ENCODE measurements at regions not wholly inside any gene's neighbourhood (a gene's known extent, or its start where the extent isn't known, plus 50 kb on each side); places are given as distances from the start of the nearest gene placed in this dataset.

GRCh38 chr13:56168581-56168980 is 972.1 kb upstream of the PRR20A start:
- H2AFZ ChIP-seq (ENCODE audit: low read depth, low read length) = no peak overlapping the region
- H3K9me1 ChIP-seq (replicated peaks; ENCODE audit: control insufficient read depth, extremely low read depth, insufficient read depth, low read length) = no peaks in the 10 kb centered on the region
- no peak for DNase-seq (ENCODE audit: low read depth, low spot score)
- CTCF ChIA-PET = no interaction called here
- no peak overlapping the region for H3K4me2 ChIP-seq (ENCODE audit: insufficient read depth, low read length)
- H3K79me2 ChIP-seq (ENCODE audit: control insufficient read depth, insufficient read depth, low read length) = no peaks in the 10 kb centered on the region
- no peaks in the 10 kb centered on the region for H3K27me3 ChIP-seq (ENCODE audit: control insufficient read depth in 2 of 2, insufficient read depth in 2 of 2, low read length in 2 of 2)
- TF ChIP-seq FOS (IDR thresholded peaks at IDR 0.05; ENCODE audit: borderline replicate concordance, insufficient read depth, low read length) (no peak), CTCF (IDR thresholded peaks at IDR 0.05; ENCODE audit: extremely low read depth in 1 of 2, insufficient read depth in 1 of 2, low read depth in 1 of 2, low read length in 2 of 2) (no peak), MYC (IDR thresholded peaks at IDR 0.05; ENCODE audit: low read depth, low read length) (no peak), GATA2 (IDR thresholded peaks at IDR 0.05; ENCODE audit: insufficient read depth, insufficient read length, low read depth, low read length) (no peak)
- H4K20me1 ChIP-seq (replicated peaks; ENCODE audit: control insufficient read depth, extremely low read depth, insufficient read depth, low read length) = no peaks in the 10 kb centered on the region
- BruUV-seq (replicated peaks) = no TSS peak
- H3K36me3 ChIP-seq (ENCODE audit: control insufficient read depth in 2 of 2, extremely low read depth in 1 of 2, insufficient read depth in 2 of 2, low read length in 2 of 2) = no peaks in the 10 kb centered on the region
- intact Hi-C loops (cut with micrococcal nuclease) = no loop called here
- POLR2A ChIA-PET = no interaction called here
- no peaks in the 10 kb centered on the region for H3K4me1 ChIP-seq (ENCODE audit: control insufficient read depth, extremely low read depth, insufficient read depth, low read length)
- no peak for FAIRE-seq
- H3K9me3 ChIP-seq (replicated peaks; ENCODE audit: control insufficient read depth, insufficient read depth, low read length) = peaks cover 2% of the 10 kb centered on the region
- H3K9ac ChIP-seq (replicated peaks; ENCODE audit: extremely low read depth, insufficient read depth, low read length) = no peak overlapping the region
- H3K27ac ChIP-seq (ENCODE audit: insufficient read depth, low read depth, low read length) = no peak overlapping the region
- dilution Hi-C loops (cut with MboI; ENCODE audit: extremely low pct_ligation_motif_present, low sequenced_read_pairs) = no loop called here
- H3K4me3 ChIP-seq (replicated peaks in 1 of 3; ENCODE audit: insufficient read depth in 1 of 3, low read depth in 1 of 3, low read length in 3 of 3) = no peak overlapping the region

- DNase-seq (ENCODE audit: low read depth, low spot score) = no peak
- ChIA-PET POLR2A (no interaction called here), CTCF (no interaction called here)
- Histone ChIP-seq H3K9me3 (replicated peaks; ENCODE audit: control insufficient read depth, insufficient read depth, low read length) (peaks cover 4% of the 10 kb centered on the region), H3K9me1 (replicated peaks; ENCODE audit: control insufficient read depth, extremely low read depth, insufficient read depth, low read length) (no peaks in the 10 kb centered on the region), H3K36me3 (ENCODE audit: control insufficient read depth in 2 of 2, extremely low read depth in 1 of 2, insufficient read depth in 2 of 2, low read length in 2 of 2) (no peaks in the 10 kb centered on the region), H3K9ac (replicated peaks; ENCODE audit: extremely low read depth, insufficient read depth, low read length) (no peak overlapping the region), H3K4me1 (ENCODE audit: control insufficient read depth, extremely low read depth, insufficient read depth, low read length) (no peaks in the 10 kb centered on the region), H3K4me2 (ENCODE audit: insufficient read depth, low read length) (no peak overlapping the region), H3K27ac (ENCODE audit: insufficient read depth, low read depth, low read length) (no peak overlapping the region), H3K79me2 (ENCODE audit: control insufficient read depth, insufficient read depth, low read length) (no peaks in the 10 kb centered on the region), H3K4me3 (replicated peaks in 1 of 3; ENCODE audit: insufficient read depth in 1 of 3, low read depth in 1 of 3, low read length in 3 of 3) (no peak overlapping the region), H3K27me3 (ENCODE audit: control insufficient read depth in 2 of 2, insufficient read depth in 2 of 2, low read length in 2 of 2) (no peaks in the 10 kb centered on the region), H2AFZ (ENCODE audit: low read depth, low read length) (no peak overlapping the region), H4K20me1 (replicated peaks; ENCODE audit: control insufficient read depth, extremely low read depth, insufficient read depth, low read length) (no peaks in the 10 kb centered on the region)
- TF ChIP-seq POLR2AphosphoS5 (IDR thresholded peaks at IDR 0.05; ENCODE audit: insufficient read depth, low read depth, low read length) = no peak
- TF ChIP-seq FOS (IDR thresholded peaks at IDR 0.05; ENCODE audit: borderline replicate concordance, insufficient read depth, low read length) = no peak
- dilution Hi-C loops (cut with MboI; ENCODE audit: extremely low pct_ligation_motif_present, low sequenced_read_pairs) = no loop called here
- no TSS peak for BruUV-seq (replicated peaks)
- intact Hi-C loops (cut with micrococcal nuclease) = no loop called here
- FAIRE-seq = no peak
These were observed 967.4 kb upstream of the PRR20A start for GRCh38 chr13:56173346-56173745.
